HG03442 (cell line): ENCODE measurements at regions not wholly inside any gene's neighbourhood (a gene's known extent, or its start where the extent isn't known, plus 50 kb on each side); places are given as distances from the start of the nearest gene placed in this dataset.
"Not testable (repeated sequence)": the region's sequence is repeated elsewhere in the genome, so short reads cannot be mapped to it uniquely, and the experiment has no call there.

Experiments
- ATAC-seq: cut with Tn5 transposase; IDR thresholded peaks from one replicate; pipeline ENCODE4 v1.9.1; 2021; ENCODE audit warnings: mild to moderate bottlenecking, moderate library complexity; ENCODE audit not compliant: unreplicated experiment

GRCh38 chr5:1731855-1732237 lies 67.8 kb downstream of the MRPL36 start:
- not testable (repeated sequence) for ATAC-seq

DNA sequence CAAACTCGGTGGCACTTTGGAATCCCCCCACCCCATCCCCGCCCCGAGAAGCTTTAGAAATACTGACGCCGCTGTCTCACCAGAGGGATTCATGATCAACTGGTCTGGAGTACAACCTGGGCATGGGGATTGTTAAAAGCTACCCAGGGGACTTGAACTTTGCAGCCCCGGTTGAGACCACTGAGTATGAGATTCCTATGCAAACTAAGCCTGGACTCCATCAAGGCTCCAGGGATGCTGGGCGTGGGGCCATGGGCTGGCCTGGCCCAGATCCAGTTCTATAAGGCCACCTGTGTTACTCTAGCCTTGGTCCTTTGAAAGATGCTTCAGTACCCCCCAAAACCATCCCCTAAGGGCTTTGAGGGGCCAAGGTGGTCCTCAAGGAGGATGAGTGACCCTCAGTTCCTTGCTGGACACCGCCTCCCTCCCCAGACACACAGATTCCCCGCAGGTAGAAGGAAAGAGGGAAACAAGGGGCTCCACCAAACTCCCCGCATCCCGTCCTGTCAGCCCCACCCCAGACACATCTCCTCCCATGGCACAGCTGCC lies 68.5 kb downstream of the MRPL36 start:
- no peak for ATAC-seq

DNA sequence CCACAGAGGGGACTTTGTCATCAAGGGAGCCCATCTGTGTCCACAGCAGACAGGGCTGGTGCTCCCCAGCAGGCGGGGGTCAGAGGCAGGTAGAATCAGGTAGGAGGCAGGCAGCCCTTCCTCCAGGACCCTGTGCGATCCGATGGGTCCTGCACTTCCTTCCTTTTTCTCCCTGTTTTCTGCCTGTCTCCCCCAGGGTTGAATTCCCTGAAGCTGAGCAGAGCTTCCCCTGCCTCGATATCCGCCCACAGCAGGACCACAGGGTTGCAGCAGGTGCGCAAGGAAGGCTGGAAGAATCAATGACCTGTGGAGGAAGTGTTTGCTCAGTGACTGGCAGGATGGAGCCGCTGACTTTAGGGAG lies 69.2 kb downstream of the MRPL36 start:
- ATAC-seq, result no peak

DNA sequence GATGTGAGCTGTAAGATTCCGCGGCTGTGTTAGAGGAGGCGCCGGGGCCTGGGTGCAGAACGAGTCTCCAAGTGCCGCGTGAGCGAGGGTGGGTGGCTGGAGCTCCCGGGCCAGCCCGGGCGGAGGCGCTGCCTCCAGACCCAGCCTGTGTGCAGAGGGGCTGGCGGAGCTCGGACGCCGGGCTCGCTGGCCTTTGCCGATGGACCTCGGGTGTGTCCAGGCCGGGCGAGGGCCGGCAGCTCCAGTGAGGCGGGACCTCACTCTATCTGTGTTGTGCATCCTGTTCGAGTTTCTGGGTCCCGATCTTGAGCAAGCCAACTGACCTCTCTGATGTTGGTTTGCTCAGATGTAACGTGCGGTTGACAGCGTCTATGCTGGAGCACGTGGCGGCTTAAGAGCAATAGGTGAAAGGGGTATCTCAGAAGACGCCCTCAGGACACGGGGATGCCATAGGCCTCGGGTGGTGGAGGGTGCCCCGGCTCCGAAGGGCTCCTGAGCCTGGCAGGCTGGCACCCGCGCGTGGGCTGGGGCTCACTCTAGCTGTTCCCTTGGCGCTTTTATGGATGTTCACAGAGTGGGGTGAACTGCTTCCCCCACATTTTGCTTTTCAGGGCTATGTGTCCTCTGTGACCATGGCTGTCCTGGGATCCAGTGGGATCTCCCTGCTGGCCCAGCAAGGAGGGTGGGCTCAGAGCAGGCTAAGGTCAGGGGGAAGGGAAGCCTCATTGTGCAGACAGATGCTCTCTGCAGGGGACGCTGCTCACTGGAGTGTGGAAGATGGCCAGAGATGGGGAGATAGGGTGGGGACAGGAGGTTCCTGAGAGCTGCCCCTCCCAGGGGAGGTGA lies 69.8 kb downstream of the MRPL36 start:
- no peak for ATAC-seq

DNA sequence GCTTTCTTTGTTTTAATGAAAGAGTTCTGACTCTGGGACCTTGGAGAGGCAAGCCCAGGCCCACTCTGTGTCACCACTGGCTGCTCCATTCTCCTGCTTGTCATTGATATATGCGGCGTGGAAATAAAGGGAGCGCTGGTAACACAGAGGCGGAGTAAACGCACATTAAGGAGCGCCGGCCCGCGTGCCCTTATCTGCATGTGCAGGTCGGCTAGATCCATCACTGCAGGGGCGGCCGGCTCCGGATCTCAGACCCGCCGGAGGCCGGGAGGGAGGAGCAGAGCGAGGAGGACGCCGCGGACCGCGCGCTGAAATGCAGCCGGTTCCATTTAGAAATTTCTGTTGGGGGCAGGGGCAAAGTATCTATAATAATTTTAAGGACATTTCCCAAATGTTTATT lies 70.8 kb downstream of the MRPL36 start:
- ATAC-seq, result no peak

DNA sequence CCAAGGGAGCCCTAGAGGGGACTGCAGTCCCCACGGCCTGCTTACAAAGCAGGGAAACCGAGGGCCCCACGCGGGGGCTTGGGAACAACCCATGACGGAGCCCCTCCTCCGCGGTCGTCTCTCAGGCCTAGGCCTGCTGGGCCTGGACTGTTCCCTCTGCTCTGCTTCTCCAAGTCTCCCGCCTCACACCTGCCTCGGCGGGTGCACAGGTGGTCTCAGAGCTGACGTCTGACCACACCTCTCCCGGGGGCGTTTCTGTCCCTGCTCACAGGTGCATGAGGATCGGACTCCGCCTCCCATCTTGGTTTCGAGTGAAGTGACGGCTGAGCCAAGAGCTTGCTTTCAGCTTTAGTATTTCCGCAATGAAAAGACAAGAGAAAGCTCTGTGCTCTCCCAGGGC lies 72.1 kb downstream of the MRPL36 start:
- ATAC-seq, result no peak

GRCh38 chr5:1726956-1727355 lies 72.7 kb downstream of the MRPL36 start:
- no peak for ATAC-seq

DNA sequence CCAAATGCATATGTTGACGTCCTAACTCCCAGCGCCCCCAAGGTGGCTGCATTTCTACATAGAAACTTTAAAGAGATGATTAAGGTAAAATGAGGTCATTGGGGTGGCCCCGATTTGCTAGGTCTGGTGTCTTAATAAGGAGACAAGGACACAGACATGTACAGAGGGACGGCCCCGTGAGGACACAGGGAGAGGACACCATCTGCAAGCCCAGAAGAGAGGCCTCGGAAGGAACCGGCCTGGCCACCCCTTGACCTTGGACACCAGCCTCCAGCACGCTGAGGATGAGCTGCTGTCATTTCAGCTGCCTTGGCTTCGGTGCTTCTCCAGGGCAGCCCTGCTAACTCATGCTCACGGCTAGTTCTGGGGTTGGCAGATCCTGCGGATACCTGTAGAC lies 73.2 kb downstream of the MRPL36 start:
- no peak for ATAC-seq

DNA sequence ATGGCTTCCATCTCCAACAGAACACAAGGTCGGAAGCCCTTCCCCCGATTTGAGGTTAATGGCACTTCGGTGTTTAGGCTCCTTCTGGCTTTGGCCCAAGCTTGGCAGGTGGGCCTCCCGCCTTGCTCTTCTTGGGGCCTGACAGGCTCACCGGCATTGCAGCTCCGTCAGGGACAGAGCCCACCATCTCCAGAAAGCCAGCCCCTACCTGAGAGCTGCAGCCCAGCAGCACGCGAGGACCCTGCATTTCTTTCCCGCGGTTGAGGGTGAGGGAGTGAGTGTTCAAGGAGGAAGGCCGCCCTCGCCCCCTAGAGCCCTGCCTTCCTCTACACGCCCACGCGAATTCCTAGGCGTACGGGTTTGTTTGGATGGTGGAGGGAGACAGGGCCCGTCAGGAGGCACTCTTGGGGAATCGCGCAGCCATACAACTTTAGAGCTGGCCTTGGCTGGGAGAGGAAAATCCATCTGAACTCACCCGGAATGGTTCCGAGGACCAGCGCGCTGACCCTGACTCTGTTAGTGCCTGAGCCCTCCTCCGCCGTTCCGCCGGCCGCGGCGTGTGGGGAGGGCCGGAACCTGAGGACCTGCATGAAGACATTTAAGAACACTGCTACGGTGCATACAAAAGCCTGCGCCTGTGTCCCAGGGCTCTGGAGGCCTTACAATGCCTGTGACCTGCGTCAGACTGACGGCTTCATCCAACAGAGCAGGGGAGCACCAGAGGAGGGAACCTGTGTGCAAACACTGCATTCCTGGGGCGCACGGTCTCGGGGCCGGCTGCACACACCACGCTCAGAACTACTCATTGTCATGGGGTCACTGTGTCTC lies 73.8 kb downstream of the MRPL36 start:
- ATAC-seq, result no peak

DNA sequence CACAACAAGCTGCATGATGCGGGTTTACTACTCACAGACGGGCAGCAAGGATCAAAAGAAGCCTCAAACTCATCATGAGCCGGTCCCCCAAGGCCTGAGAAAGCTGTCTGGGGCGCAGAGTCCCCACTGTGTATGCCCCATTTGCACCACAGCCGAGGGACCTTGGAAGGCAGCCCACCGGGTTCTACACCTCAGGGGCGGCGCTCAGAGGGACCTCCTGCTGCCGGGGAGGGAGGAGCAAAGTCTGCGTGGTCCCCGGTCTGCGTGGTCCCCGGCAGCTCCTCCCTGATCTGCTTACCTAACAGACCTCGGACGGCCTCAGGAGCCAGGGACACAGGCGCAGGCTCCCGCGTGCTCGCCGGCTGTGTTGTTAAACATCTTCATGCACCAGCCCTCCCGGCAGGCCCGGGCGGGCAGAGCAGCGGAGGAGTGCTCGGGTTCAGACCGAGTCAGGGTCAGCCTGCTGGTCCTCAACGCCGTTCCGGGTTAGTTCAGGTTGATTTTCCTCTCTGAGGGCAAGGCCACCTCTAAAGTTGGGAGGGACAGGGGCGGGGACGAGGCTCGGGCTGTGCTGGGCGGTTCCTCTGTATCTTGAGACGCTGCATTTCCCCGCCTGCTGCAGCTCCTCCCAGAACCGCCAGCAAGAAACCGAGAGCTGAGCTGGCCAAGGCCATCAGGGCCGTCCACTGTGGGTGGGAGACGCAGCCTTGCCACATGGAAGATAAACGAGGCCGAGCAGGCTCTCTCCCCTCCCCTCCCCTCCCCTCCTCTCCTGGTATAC lies 74.6 kb downstream of the MRPL36 start:
- no peak for ATAC-seq

GRCh38 chr5:1723957-1724821 lies 75.4 kb downstream of the MRPL36 start:
- ATAC-seq, result no peak

DNA sequence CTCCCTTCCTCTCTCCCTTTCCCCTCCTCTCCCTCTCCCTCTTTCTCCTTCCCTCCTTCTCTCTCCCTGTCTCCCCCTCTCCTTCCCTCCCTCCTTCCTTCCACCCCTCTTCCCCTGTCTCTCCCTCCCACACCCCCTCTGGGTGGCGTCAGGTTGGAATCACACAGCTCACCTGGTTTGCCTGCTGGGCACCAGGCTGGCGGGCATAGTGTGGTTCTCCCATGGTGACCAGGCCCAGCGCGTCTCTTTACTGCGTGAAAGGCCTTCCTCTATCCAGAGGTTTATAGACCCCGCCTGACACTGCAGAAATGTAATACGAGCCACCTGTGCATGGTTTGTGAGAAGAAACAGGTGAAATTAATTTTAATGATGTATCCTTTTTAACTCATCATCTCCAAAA lies 76.2 kb downstream of the MRPL36 start:
- ATAC-seq, result no peak

GRCh38 chr5:1722877-1723276 lies 76.8 kb downstream of the MRPL36 start:
- ATAC-seq, result no peak

- ATAC-seq, result no peak
Observed at GRCh38 chr5:1720396-1721110, 79.1 kb downstream of the MRPL36 start.

DNA sequence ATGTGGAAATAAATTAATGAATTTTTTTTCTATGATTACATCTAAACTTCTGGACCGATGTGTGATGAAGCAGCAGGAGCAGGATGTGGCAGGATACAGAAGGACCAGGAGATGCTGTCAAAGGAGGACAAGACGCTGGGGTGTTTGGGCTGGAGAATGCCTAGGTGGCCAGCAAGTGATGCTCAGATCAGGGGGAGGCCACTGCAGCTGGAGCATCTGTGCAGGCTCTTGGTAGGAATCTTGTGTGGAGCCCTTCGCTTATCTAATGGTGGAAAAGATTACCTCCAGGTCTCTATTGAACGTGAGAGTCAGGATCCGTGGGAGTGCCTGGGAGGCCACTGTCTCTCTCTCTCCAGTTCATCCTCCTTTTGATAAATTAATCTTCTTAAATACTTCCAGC lies 79.8 kb downstream of the MRPL36 start:
- no peak for ATAC-seq

- ATAC-seq, result no peak
Observed at GRCh38 chr5:1718669-1719068, 81.0 kb downstream of the MRPL36 start.

DNA sequence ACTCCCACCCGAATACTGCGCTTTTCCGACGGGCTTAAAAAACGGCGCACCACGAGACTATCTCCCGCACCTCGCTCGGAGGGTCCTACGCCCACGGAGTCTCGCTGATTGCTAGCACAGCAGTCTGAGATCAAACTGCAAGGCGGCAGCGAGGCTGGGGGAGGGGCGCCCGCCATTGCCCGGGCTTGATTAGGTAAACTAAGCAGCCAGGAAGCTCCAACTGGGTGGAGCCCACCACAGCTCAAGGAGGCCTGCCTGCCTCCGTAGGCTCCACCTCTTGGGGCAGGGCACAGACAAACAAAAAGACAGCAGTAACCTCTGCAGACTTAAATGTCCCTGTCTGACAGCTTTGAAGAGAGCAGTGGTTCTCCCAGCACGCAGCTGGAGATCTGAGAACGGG lies 89.5 kb downstream of the MRPL36 start:
- ATAC-seq, result not testable (repeated sequence)

- ATAC-seq, result no peak
Observed at GRCh38 chr5:1709171-1709803, 90.3 kb downstream of the MRPL36 start.

GRCh38 chr5:1708592-1709141 lies 91.0 kb downstream of the MRPL36 start:
- ATAC-seq, result no peak
